K562 (cell line): ENCODE measurements at regions not wholly inside any gene's neighbourhood (a gene's known extent, or its start where the extent isn't known, plus 50 kb on each side); places are given as distances from the start of the nearest gene placed in this dataset.

ENCODE experiments used
- ELF1 ChIP-seq: fragments of 200-800 bp; sonication (Bioruptor generic); IDR thresholded peaks from 2 replicates; pipeline ENCODE4 v1.6.1; 2016; ENCODE audit warnings: missing genetic modification characterization, missing compliant biosample characterization
- KLF10 ChIP-seq: fragments of 250-450 bp; sonication (Bioruptor Pico); IDR thresholded peaks from 2 replicates; pipeline ENCODE4 v1.6.1; 2021; ENCODE audit warnings: matching md5 sums
- MAFK ChIP-seq: IDR thresholded peaks from 2 replicates; pipeline ENCODE4 v1.6.1; 2011; ENCODE audit warnings: low read length, improper control_type of control experiment
- MEF2D ChIP-seq: conservative IDR thresholded peaks from 2 replicates; pipeline ENCODE4 v1.6.1; 2016; ENCODE audit warnings: low read depth, missing genetic modification characterization, missing compliant biosample characterization
- NFE2L1 ChIP-seq: fragments of 450-650 bp; IDR thresholded peaks from 2 replicates; pipeline ENCODE4 v1.6.1; 2016; ENCODE audit warnings: missing genetic modification characterization, low read depth, mild to moderate bottlenecking, missing compliant biosample characterization, moderate library complexity, borderline replicate concordance
- NFIC ChIP-seq: fragments of 450-650 bp; IDR thresholded peaks from 2 replicates; pipeline ENCODE4 v1.6.1; 2017; ENCODE audit warnings: mild to moderate bottlenecking, inconsistent platforms
- POLR2A ChIP-seq: fragments of 450-650 bp; conservative IDR thresholded peaks from 2 replicates; pipeline ENCODE4 v1.6.1; 2016
- POU5F1 ChIP-seq: fragments of 150-350 bp; IDR thresholded peaks from 2 replicates; pipeline ENCODE4 v1.6.1; 2014; ENCODE audit warnings: borderline replicate concordance, low read length, low read depth, mild to moderate bottlenecking; ENCODE audit not compliant: partially characterized antibody
- SIRT6 ChIP-seq: IDR thresholded peaks from one replicate; pipeline ENCODE4 v1.6.1; 2012; ENCODE audit warnings: low read depth, mild to moderate bottlenecking, control low read depth, inconsistent platforms, low read length, moderate library complexity
- TF ChIP-seq, protein P1 (sequence below), 3 experiments: IDR thresholded peaks in 2 of 3; conservative IDR thresholded peaks in 1 of 3; 2 replicates each; pipeline ENCODE4 v1.5.1; 2011 to 2012; ENCODE audit warnings: low read length in 3 of 3, mild to moderate bottlenecking in 3 of 3, control low read depth in 2 of 3, improper control_type of control experiment in 1 of 3, inconsistent platforms in 1 of 3, low read depth in 1 of 3, mixed read lengths in 1 of 3, moderate library complexity in 1 of 3; ENCODE audit not compliant: insufficient read depth in 2 of 3

DNA sequence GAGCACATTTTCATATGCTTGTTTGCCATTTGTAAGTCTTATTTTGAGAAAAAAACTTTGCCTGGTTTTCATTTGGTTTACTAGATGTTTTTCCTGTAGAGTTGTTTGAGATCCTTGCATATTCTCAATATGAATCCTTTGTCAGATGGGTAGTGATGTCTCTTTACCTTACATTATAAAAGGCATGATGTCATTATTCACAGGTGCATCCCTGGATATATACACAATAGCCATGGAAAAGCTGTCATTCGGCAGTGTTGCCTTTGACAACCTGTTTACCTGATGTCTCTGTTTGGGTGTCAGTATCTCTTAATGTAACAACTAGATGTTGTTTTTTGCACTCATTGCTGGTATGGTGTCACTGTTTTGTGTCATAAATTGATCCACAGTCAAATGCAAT, 58.8 kb upstream of the MAL start:
- TF ChIP-seq MEF2D (no peak), KLF10 (no peak), ELF1 (tag) (no peak), POU5F1 (no peak), SIRT6 (no peak), NFE2L1 (tag) (no peak), POLR2A (no peak), NFIC (no peak), MAFK (no peak)
- TF ChIP-seq, protein P1, sequence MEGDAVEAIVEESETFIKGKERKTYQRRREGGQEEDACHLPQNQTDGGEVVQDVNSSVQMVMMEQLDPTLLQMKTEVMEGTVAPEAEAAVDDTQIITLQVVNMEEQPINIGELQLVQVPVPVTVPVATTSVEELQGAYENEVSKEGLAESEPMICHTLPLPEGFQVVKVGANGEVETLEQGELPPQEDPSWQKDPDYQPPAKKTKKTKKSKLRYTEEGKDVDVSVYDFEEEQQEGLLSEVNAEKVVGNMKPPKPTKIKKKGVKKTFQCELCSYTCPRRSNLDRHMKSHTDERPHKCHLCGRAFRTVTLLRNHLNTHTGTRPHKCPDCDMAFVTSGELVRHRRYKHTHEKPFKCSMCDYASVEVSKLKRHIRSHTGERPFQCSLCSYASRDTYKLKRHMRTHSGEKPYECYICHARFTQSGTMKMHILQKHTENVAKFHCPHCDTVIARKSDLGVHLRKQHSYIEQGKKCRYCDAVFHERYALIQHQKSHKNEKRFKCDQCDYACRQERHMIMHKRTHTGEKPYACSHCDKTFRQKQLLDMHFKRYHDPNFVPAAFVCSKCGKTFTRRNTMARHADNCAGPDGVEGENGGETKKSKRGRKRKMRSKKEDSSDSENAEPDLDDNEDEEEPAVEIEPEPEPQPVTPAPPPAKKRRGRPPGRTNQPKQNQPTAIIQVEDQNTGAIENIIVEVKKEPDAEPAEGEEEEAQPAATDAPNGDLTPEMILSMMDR (IDR thresholded peaks at IDR 0.05 in 2 of 3, conservative IDR thresholded peaks at IDR 0.05 in 1 of 3; ENCODE audit: insufficient read depth in 2 of 3, low read depth in 1 of 3, low read length in 3 of 3): no peak
